GM18498 (cell line): ENCODE measurements at regions not wholly inside any gene's neighbourhood (a gene's known extent, or its start where the extent isn't known, plus 50 kb on each side); places are given as distances from the start of the nearest gene placed in this dataset.
"Not testable (repeated sequence)": the region's sequence is repeated elsewhere in the genome, so short reads cannot be mapped to it uniquely, and the experiment has no call there.

Experiments
- ATAC-seq: cut with Tn5 transposase; IDR thresholded peaks from one replicate; pipeline ENCODE4 v1.9.1; 2021; ENCODE audit warnings: mild to moderate bottlenecking, moderate library complexity; ENCODE audit not compliant: unreplicated experiment

- ATAC-seq: no peak
Observed at GRCh38 chr16:75983296-75983695, 257.0 kb upstream of the CPHXL start.

- ATAC-seq: no peak
Observed at GRCh38 chr16:75983741-75984381, 257.6 kb upstream of the CPHXL start.

- no peak for ATAC-seq
Observed at GRCh38 chr16:75987323-75987722, 261.0 kb upstream of the CPHXL start.

GRCh38 chr16:75996491-75996890 is 270.2 kb upstream of the CPHXL start:
- ATAC-seq: peak; percentile 40

GRCh38 chr16:75997606-75998005 is 271.3 kb upstream of the CPHXL start:
- no peak for ATAC-seq

GRCh38 chr16:76007645-76008044 is 269.6 kb upstream of the CNTNAP4 start:
- ATAC-seq: no peak

GRCh38 chr16:76023835-76024234 is 253.4 kb upstream of the CNTNAP4 start:
- no peak for ATAC-seq

GRCh38 chr16:76035689-76036088 is 241.5 kb upstream of the CNTNAP4 start:
- no peak for ATAC-seq

GRCh38 chr16:76038097-76038496 is 239.1 kb upstream of the CNTNAP4 start:
- no peak for ATAC-seq

- ATAC-seq: no peak
Observed at GRCh38 chr16:76052725-76053124, 224.5 kb upstream of the CNTNAP4 start.

- ATAC-seq: no peak
Observed at GRCh38 chr16:76059186-76059585, 218.0 kb upstream of the CNTNAP4 start.

- ATAC-seq: no peak
Observed at GRCh38 chr16:76059701-76060100, 217.5 kb upstream of the CNTNAP4 start.

GRCh38 chr16:76071690-76072089 is 205.5 kb upstream of the CNTNAP4 start:
- ATAC-seq: no peak

- no peak for ATAC-seq
Observed at GRCh38 chr16:76081967-76082366, 195.2 kb upstream of the CNTNAP4 start.

- ATAC-seq: no peak
Observed at GRCh38 chr16:76106647-76107046, 170.6 kb upstream of the CNTNAP4 start.

- ATAC-seq: no peak
Observed at GRCh38 chr16:76108460-76108859, 168.7 kb upstream of the CNTNAP4 start.

- no peak for ATAC-seq
Observed at GRCh38 chr16:76114681-76115080, 162.5 kb upstream of the CNTNAP4 start.

- ATAC-seq: no peak
Observed at GRCh38 chr16:76118344-76118743, 158.9 kb upstream of the CNTNAP4 start.

- ATAC-seq: no peak
Observed at GRCh38 chr16:76121636-76122035, 155.6 kb upstream of the CNTNAP4 start.

GRCh38 chr16:76123966-76124365 is 153.2 kb upstream of the CNTNAP4 start:
- no peak for ATAC-seq

GRCh38 chr16:76125871-76126270 is 151.3 kb upstream of the CNTNAP4 start:
- no peak for ATAC-seq

- ATAC-seq: not testable (repeated sequence)
Observed at GRCh38 chr16:76138056-76138455, 139.1 kb upstream of the CNTNAP4 start.

- ATAC-seq: no peak
Observed at GRCh38 chr16:76157629-76158028, 119.6 kb upstream of the CNTNAP4 start.
